T-helper 2 cell treated with Interferon-gamma antibody and Interleukin-4, amounts not matched to agents 5 μg/mL and 100 μg/mL, for 36 hours (primary cell): ENCODE measurements at regions not wholly inside any gene's neighbourhood (a gene's known extent, or its start where the extent isn't known, plus 50 kb on each side); places are given as distances from the start of the nearest gene placed in this dataset.

Experiments
- DNase-seq: peaks from one replicate; pipeline ENCODE4 v3.0.0; 2021; ENCODE audit warnings: low spot score
- H3K27ac Mint-ChIP-seq: one replicate; pipeline ENCODE4 v1.8.0; 2021; ENCODE audit warnings: mild to moderate bottlenecking, mixed read lengths
- H3K27me3 Mint-ChIP-seq: one replicate; pipeline ENCODE4 v1.8.0; 2021; ENCODE audit warnings: low read depth, mixed read lengths
- H3K36me3 Mint-ChIP-seq: one replicate; pipeline ENCODE4 v1.8.0; 2021; ENCODE audit warnings: low read depth, mixed read lengths
- H3K4me1 Mint-ChIP-seq: one replicate; pipeline ENCODE4 v1.8.0; 2021; ENCODE audit warnings: low read depth, mixed read lengths
- H3K4me3 Mint-ChIP-seq: one replicate; pipeline ENCODE4 v1.8.0; 2022; ENCODE audit warnings: mild to moderate bottlenecking, moderate library complexity, mixed read lengths
- H3K9me3 Mint-ChIP-seq: one replicate; pipeline ENCODE4 v1.8.0; 2021; ENCODE audit warnings: mixed read lengths

- no peak overlapping the region for H3K27ac Mint-ChIP-seq
- DNase-seq = no peak
- H3K36me3 Mint-ChIP-seq = no peaks in the 10 kb centered on the region
- H3K9me3 Mint-ChIP-seq = peaks cover 28% of the 10 kb centered on the region
- H3K4me1 Mint-ChIP-seq = no peaks in the 10 kb centered on the region
- no peaks in the 10 kb centered on the region for H3K27me3 Mint-ChIP-seq
- no peak overlapping the region for H3K4me3 Mint-ChIP-seq
Measured at GRCh38 chr7:51679358-51679757, 362.7 kb upstream of the COBL start.

GRCh38 chr7:51666751-51667150 lies 350.1 kb upstream of the COBL start:
- Mint-ChIP-seq H3K4me3 (no peak overlapping the region), H3K27me3 (no peaks in the 10 kb centered on the region), H3K4me1 (no peaks in the 10 kb centered on the region), H3K36me3 (no peaks in the 10 kb centered on the region), H3K9me3 (peaks cover 30% of the 10 kb centered on the region), H3K27ac (no peak overlapping the region)
- DNase-seq = no peak

DNA sequence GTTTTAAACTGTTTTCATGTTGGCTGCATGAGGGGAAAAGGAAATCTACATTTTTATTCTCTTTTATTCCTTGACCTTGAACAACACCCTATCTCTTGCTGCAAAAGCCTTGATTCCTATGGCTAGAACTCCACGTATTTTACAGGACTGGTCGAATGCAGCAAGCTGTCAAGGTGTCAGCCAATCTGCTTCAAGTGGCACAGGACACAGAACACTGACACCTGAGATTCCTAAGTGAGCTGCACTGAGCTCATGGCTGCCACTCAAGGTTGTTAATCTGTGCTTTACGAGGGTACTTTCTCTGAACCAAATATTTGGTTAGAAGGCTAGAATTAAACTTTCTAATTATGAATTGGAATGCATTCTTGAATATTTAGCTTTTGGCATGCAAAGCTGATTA lies 349.7 kb upstream of the COBL start:
- H3K9me3 Mint-ChIP-seq = peaks cover 28% of the 10 kb centered on the region
- H3K36me3 Mint-ChIP-seq = no peaks in the 10 kb centered on the region
- H3K4me3 Mint-ChIP-seq = no peak overlapping the region
- H3K27me3 Mint-ChIP-seq = no peaks in the 10 kb centered on the region
- H3K27ac Mint-ChIP-seq = no peak overlapping the region
- no peaks in the 10 kb centered on the region for H3K4me1 Mint-ChIP-seq
- DNase-seq = no peak

DNA sequence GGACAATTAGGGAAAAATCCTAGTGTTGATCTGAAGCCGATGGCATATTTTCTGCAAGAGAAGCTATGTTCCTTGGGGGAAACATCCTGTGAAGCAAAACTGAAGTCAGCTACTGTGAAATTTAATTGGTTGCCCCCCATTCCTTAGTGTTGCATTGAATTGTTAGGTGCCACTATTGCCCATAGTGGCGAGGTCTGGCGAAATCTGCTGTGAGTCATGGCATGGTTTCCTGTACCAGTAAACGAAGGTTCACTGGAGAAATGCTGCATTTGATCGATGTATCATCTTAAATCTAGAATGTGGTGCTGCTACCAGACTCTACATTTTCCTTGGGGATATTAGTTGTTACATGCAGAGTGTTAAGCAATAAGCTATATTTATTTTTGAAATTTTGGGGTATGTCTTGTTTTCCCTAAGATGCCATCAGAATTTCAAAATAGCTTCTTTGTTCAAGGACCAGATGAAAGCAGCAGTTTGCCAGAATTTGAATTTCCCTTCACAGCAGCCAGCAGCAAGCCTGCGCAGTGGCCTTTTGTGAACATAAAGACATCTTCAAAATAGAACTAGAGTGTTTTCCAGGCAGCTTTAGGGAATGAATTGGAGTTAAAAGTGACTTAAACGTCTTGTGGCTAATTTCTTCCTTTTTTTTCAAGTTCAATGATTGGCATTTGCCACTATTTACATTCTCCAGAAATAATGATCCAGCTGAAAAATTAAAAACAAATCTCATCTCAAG lies 348.6 kb upstream of the COBL start:
- H3K9me3 Mint-ChIP-seq = peaks cover 31% of the 10 kb centered on the region
- H3K36me3 Mint-ChIP-seq = no peaks in the 10 kb centered on the region
- no peaks in the 10 kb centered on the region for H3K4me1 Mint-ChIP-seq
- no peaks in the 10 kb centered on the region for H3K27me3 Mint-ChIP-seq
- H3K27ac Mint-ChIP-seq = no peak overlapping the region
- no peak for DNase-seq
- H3K4me3 Mint-ChIP-seq = no peak overlapping the region

GRCh38 chr7:51660516-51660915 lies 343.9 kb upstream of the COBL start:
- H3K4me1 Mint-ChIP-seq = no peaks in the 10 kb centered on the region
- DNase-seq = no peak
- no peaks in the 10 kb centered on the region for H3K27me3 Mint-ChIP-seq
- H3K4me3 Mint-ChIP-seq = no peak overlapping the region
- no peak overlapping the region for H3K27ac Mint-ChIP-seq
- peaks cover 22% of the 10 kb centered on the region for H3K9me3 Mint-ChIP-seq
- H3K36me3 Mint-ChIP-seq = no peaks in the 10 kb centered on the region

- Mint-ChIP-seq H3K27ac (no peak overlapping the region), H3K4me1 (no peaks in the 10 kb centered on the region), H3K27me3 (no peaks in the 10 kb centered on the region)
Measured at GRCh38 chr7:51658684-51659083, 342.1 kb upstream of the COBL start.

DNA sequence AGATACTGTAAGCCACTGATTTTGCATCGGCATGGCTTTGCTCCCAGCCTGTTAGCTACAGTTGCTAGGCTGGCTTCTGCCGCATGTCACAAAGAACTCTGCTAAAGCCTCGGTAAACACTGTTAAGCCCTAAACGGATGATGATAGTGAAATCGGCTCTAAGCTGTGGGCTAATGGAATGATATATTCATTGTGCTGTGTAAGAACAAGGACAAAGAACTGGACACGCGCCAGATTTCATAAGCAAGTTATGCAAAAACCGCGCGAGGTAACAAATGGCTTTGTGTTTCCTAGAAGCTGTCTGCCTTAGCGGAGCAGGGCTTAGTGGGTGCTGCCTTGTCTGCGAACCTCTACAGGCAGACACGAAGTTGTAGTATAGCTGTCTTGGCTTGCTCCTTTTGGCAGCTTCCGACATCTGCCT lies 331.3 kb upstream of the COBL start:
- Mint-ChIP-seq H3K4me3 (no peak overlapping the region), H3K9me3 (peaks cover 26% of the 10 kb centered on the region)
- DNase-seq = no peak

More at GRCh38 chr7:51658684-51659083, 342.1 kb upstream of the COBL start:
- no peak overlapping the region for H3K4me3 Mint-ChIP-seq
- DNase-seq = no peak
- peaks cover 22% of the 10 kb centered on the region for H3K9me3 Mint-ChIP-seq
- H3K36me3 Mint-ChIP-seq = no peaks in the 10 kb centered on the region

GRCh38 chr7:51647486-51647885 lies 330.9 kb upstream of the COBL start:
- Mint-ChIP-seq H3K36me3 (no peaks in the 10 kb centered on the region), H3K4me3 (no peak overlapping the region), H3K27me3 (no peaks in the 10 kb centered on the region), H3K4me1 (no peaks in the 10 kb centered on the region), H3K9me3 (peaks cover 30% of the 10 kb centered on the region), H3K27ac (no peak overlapping the region)
- no peak for DNase-seq

More for the DNA sequence above, 331.3 kb upstream of the COBL start:
- Mint-ChIP-seq H3K36me3 (no peaks in the 10 kb centered on the region), H3K27me3 (no peaks in the 10 kb centered on the region), H3K4me1 (no peaks in the 10 kb centered on the region), H3K27ac (no peak overlapping the region)

- no peak for DNase-seq
- Mint-ChIP-seq H3K9me3 (peaks cover 23% of the 10 kb centered on the region), H3K27ac (no peak overlapping the region)
Measured at GRCh38 chr7:51645702-51646298, 329.2 kb upstream of the COBL start.

DNA sequence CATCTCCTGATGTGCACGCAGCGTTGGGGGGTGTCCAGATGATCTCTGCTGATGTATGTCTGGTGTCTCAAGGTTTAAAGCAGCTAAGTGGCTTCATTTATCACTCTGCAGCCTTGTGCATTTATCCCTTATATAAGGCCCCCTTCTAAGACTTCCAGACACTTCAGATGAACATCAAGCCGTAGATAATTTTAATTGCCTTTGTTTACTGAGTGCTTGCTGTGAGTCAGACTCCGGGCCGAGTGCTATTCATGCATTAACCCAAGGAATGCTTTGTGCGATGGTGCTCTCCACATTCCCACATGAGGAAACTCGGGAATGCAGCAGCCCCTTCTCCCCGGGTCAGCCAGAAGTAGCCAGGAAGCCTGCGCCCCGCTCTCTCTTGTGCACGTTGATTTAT lies 328.6 kb upstream of the COBL start:
- Mint-ChIP-seq H3K27ac (no peak overlapping the region), H3K27me3 (no peaks in the 10 kb centered on the region), H3K9me3 (peaks cover 23% of the 10 kb centered on the region), H3K36me3 (no peaks in the 10 kb centered on the region), H3K4me3 (no peak overlapping the region), H3K4me1 (no peaks in the 10 kb centered on the region)
- DNase-seq = no peak

More at GRCh38 chr7:51645702-51646298, 329.2 kb upstream of the COBL start:
- Mint-ChIP-seq H3K4me3 (no peak overlapping the region), H3K27me3 (no peaks in the 10 kb centered on the region), H3K36me3 (no peaks in the 10 kb centered on the region), H3K4me1 (no peaks in the 10 kb centered on the region)

- H3K27ac Mint-ChIP-seq = no peak overlapping the region
- H3K27me3 Mint-ChIP-seq = no peaks in the 10 kb centered on the region
- H3K4me1 Mint-ChIP-seq = no peaks in the 10 kb centered on the region
- H3K9me3 Mint-ChIP-seq = peaks cover 23% of the 10 kb centered on the region
- no peak for DNase-seq
- no peaks in the 10 kb centered on the region for H3K36me3 Mint-ChIP-seq
- H3K4me3 Mint-ChIP-seq = no peak overlapping the region
Measured at GRCh38 chr7:51644216-51644615, 327.6 kb upstream of the COBL start.

- Mint-ChIP-seq H3K4me3 (no peak overlapping the region), H3K36me3 (no peaks in the 10 kb centered on the region), H3K9me3 (peaks cover 14% of the 10 kb centered on the region), H3K4me1 (no peaks in the 10 kb centered on the region), H3K27ac (no peak overlapping the region), H3K27me3 (no peaks in the 10 kb centered on the region)
- DNase-seq = no peak
Measured at GRCh38 chr7:51640841-51641240, 324.2 kb upstream of the COBL start.

DNA sequence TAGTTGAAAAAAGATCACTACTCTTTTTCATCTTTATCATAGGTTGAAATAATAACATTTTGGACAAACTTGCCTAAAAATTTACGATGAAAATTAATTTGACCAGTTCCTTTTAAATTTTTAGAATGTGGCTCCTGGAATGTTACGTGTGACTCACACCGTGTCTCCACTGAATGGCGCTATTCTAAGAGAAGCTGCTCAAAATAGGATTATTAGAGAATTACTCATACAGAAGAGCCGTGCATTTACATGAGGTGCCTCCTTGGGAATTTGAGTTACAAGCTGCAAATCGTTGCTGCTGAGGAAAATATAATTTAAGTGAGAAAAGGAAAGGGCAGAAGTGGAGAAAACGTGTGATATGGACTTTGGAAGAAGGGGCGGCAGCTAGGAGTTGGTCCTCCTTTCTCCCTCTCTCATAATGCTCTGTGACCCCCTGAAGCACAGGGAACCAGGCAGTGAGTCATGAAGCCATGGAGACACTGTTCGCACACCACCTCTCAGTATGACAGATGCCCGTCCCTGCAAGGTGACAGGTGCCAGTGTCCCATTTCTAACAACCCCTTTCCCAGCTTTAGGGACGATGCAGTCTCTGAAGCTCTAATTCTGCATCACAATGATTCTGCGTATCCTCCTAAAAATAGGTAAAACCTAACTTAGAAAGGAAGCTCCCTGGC lies 323.2 kb upstream of the COBL start:
- H3K27ac Mint-ChIP-seq = no peak overlapping the region

DNA sequence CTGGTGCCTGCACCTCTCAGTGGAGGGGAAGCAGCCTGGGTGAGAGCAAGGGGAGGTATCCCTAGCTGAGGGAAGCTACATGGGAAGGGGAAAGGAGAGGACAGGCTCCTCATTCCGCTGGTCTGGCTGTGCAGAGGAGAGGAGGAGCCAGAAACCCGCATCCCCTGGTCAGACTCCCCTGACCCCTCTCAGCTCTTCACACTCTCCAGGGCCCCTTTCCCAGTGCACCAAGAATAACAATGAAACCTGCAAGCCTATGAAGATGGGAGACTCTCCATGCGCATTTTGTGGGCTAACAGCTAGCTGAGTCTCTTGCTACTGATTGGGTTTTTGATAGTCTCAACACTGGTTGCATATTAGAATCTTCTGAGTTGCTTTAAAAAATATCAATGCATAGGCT lies 319.9 kb upstream of the COBL start:
- Mint-ChIP-seq H3K27me3 (no peaks in the 10 kb centered on the region), H3K27ac (no peak overlapping the region), H3K4me3 (no peak overlapping the region), H3K36me3 (no peaks in the 10 kb centered on the region), H3K4me1 (no peaks in the 10 kb centered on the region), H3K9me3 (peaks cover 17% of the 10 kb centered on the region)
- no peak for DNase-seq

More for the DNA sequence above, 323.2 kb upstream of the COBL start:
- DNase-seq = no peak
- Mint-ChIP-seq H3K27me3 (no peaks in the 10 kb centered on the region), H3K9me3 (peaks cover 15% of the 10 kb centered on the region), H3K36me3 (no peaks in the 10 kb centered on the region), H3K4me3 (no peak overlapping the region), H3K4me1 (no peaks in the 10 kb centered on the region)
